Ovary (tissue), 7 donors: ENCODE measurements at regions not wholly inside any gene's neighbourhood (a gene's known extent, or its start where the extent isn't known, plus 50 kb on each side); places are given as distances from the start of the nearest gene placed in this dataset.

Experiments used
- DNase-seq, 5 donors: peaks; one replicate each; pipeline ENCODE4 v3.0.0-alpha.2; 2019 to 2020
- H3K27ac ChIP-seq, 2 donors: fragments of 200-600 bp; one replicate each; pipeline versions ENCODE4 v1.5.1 to v1.8.0; 2019 to 2022
- H3K27me3 ChIP-seq: fragments of 200-600 bp; one replicate; pipeline ENCODE4 v1.8.0; 2022
- H3K36me3 ChIP-seq: fragments of 200-600 bp; sonication (generic); one replicate; pipeline ENCODE4 v1.5.1; 2019
- H3K4me1 ChIP-seq: one replicate; pipeline ENCODE4 v1.8.1; 2013; ENCODE audit warnings: mild to moderate bottlenecking, moderate library complexity; ENCODE audit not compliant: insufficient read depth
- H3K4me3 ChIP-seq: fragments of 200-600 bp; sonication (generic); one replicate; pipeline ENCODE4 v1.5.1; 2017
- H3K9me3 ChIP-seq, 2 donors: fragments of 200-600 bp in 1 of 2; sonication (generic) in 1 of 2; one replicate each; pipeline versions ENCODE4 v1.5.1 to v1.8.1; 2013 to 2019; ENCODE audit warnings: mild to moderate bottlenecking in 1 of 2, moderate library complexity in 1 of 2
- EP300 ChIP-seq: sonication (generic); formaldehyde crosslinking; IDR thresholded peaks from one replicate; pipeline ENCODE4 v1.6.1; 2017; ENCODE audit warnings: antibody characterized with exemption
- POLR2A ChIP-seq: fragments of 450-650 bp; IDR thresholded peaks from one replicate; pipeline ENCODE4 v1.6.1; 2017; ENCODE audit warnings: antibody characterized with exemption, mild to moderate bottlenecking, moderate library complexity
- WGBS, 3 donors: extraction: QIAGEN DNeasy Blood & Tissue Kit in 1 of 3; methylation state at CpG; one replicate each; pipeline versions ENCODE4 v1.1.5 to v1.1.7; 2013 to 2017; 5-methylcytosine and 5-hydroxymethylcytosine counted together
- intact Hi-C, 4 donors: fragments of 100-400 bp; cut with DNase I; formaldehyde crosslinking; loops; one replicate each; pipeline versions ENCODE4 v1.11.0 to v1.15.1; 2022 to 2023
- TF ChIP-seq, protein P1 (sequence below), 3 donors: fragments of 450-650 bp in 2 of 3; fragments of 200-600 bp in 1 of 3; IDR thresholded peaks; one replicate each; pipeline versions ENCODE4 v1.5.1 to v1.8.0; 2016 to 2022; ENCODE audit warnings: antibody characterized with exemption in 3 of 3, mild to moderate bottlenecking in 1 of 3
- donor health status: DM: no; HTN: no; CAD: no; lungs with moderate emphysema.
- donor health status: DM: no; HTN: no; CAD: no.
- donor health status: Bipolar disorder and iron deficiency.
- donor health status: DM: no; HTN: no; CAD: no.
- donor health status: DM: yes; HTN: yes; CAD: no.

DNA sequence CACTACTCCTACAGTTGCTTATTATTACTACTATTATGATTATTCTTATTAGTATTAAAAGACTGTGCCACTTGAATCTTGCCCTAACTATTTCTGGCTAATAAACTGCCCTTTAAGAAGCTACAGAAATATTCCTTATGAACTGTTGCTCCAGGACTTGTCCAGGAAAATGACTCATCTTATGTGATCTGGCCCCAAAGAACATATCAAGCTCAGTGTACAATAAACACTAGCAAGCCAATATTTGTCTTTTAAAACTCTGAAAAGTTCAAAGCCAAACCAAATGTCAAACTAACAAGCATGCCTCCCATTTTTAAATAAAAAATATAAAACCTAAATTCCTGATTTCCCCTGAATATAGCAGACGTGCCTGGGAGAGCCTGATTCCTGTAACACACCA, 88.7 kb upstream of the SIM2 start:
- 7 to 26% (median 16%) methylated on average over 1 of the region's 1 CpG for WGBS, 3 donors
- no peak for TF ChIP-seq EP300
- TF ChIP-seq POLR2A, result no peak
- TF ChIP-seq, protein P1, sequence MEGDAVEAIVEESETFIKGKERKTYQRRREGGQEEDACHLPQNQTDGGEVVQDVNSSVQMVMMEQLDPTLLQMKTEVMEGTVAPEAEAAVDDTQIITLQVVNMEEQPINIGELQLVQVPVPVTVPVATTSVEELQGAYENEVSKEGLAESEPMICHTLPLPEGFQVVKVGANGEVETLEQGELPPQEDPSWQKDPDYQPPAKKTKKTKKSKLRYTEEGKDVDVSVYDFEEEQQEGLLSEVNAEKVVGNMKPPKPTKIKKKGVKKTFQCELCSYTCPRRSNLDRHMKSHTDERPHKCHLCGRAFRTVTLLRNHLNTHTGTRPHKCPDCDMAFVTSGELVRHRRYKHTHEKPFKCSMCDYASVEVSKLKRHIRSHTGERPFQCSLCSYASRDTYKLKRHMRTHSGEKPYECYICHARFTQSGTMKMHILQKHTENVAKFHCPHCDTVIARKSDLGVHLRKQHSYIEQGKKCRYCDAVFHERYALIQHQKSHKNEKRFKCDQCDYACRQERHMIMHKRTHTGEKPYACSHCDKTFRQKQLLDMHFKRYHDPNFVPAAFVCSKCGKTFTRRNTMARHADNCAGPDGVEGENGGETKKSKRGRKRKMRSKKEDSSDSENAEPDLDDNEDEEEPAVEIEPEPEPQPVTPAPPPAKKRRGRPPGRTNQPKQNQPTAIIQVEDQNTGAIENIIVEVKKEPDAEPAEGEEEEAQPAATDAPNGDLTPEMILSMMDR (IDR thresholded peaks at IDR 0.05), result no peak
- no peaks in the 10 kb centered on the region for H3K27me3 ChIP-seq
- DNase-seq, result no peak
- no peaks in the 10 kb centered on the region for H3K4me1 ChIP-seq
- H3K27ac ChIP-seq, result no peak overlapping the region
- intact Hi-C loops, result no loop called here
- no peak overlapping the region for H3K4me3 ChIP-seq
- no peaks in the 10 kb centered on the region for H3K36me3 ChIP-seq
- no peaks in the 10 kb centered on the region for H3K9me3 ChIP-seq

DNA sequence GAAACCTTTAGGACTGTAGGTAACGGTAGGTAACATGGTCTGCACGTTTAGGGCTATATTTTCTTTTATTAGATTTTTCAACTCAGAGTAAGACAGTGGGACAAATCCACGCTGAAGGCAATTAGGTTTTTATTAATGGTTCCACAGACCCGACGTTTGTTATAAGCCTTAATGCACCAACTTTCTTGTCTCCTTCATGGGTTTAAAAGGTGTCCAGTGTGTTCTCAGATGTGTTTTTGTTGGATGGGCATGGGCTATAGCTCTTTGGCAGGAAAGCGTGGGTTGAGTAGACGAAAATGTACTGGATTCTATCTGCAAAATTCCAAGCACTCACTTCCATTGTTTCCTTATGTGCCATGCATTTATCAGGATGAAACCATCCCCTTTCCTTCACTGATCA, 88.0 kb upstream of the SIM2 start:
- Histone ChIP-seq H3K27me3 (no peaks in the 10 kb centered on the region), H3K27ac (no peak overlapping the region), H3K4me3 (no peak overlapping the region), H3K4me1 (no peaks in the 10 kb centered on the region), H3K36me3 (no peaks in the 10 kb centered on the region), H3K9me3 (no peaks in the 10 kb centered on the region)
- no peak for TF ChIP-seq EP300
- TF ChIP-seq, protein P1 (IDR thresholded peaks at IDR 0.05), result no peak
- TF ChIP-seq POLR2A, result no peak
- WGBS, 3 donors, result 75 to 88% (median 81%) methylated on average over 7 of the region's 7 CpGs
- DNase-seq, result no peak
- intact Hi-C loops, result no loop called here

DNA sequence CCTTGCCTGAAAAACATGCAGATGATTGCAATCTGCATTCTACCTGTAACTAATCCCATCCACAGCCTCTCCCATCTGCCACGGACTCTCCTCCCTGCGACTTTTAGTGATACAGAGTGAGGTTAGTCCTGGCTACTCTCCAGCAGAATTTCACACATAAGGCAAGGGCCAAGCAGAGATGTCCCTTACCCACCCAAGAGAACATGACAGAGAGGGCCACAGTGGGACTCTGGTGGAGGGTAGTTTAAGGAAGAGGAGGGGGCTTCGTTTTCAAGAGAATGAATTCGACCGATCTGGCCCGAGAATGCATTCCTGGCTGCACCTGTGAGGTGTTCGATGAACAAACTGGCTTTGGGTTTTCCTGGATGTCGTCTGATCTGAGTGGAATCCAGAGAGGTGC, 87.5 kb upstream of the SIM2 start:
- no peaks in the 10 kb centered on the region for H3K4me1 ChIP-seq
- H3K9me3 ChIP-seq, result no peaks in the 10 kb centered on the region
- no peaks in the 10 kb centered on the region for H3K36me3 ChIP-seq
- H3K4me3 ChIP-seq, result no peak overlapping the region
- intact Hi-C loops, result no loop called here
- no peak for DNase-seq
- no peaks in the 10 kb centered on the region for H3K27me3 ChIP-seq
- WGBS, 3 donors, result 75% methylated on average over 8 of the region's 8 CpGs
- no peak for TF ChIP-seq POLR2A
- no peak for TF ChIP-seq EP300
- TF ChIP-seq, protein P1 (IDR thresholded peaks at IDR 0.05), result no peak
- H3K27ac ChIP-seq, result no peak overlapping the region

DNA sequence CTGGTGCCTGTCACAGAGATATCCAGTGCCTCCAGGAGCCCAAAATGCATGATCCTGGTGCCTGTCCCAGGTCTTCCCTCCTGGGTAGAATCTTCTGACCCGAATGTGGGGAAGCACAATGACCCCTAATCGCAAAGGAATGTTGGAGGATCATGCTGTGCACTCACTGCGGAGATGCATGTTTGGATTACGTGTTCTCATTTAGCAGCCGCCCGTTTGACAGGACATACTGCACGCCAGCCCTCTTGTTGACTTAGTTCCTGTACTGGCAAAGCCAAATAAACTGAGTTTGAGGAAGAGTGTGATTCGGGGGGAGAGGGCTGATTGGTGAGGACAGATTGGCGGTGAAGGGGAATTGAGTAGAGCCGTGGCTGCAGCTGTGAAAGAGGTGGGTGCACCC, 85.9 kb upstream of the SIM2 start:
- TF ChIP-seq POLR2A (no peak), EP300 (no peak)
- TF ChIP-seq, protein P1 (IDR thresholded peaks at IDR 0.05), result no peak
- DNase-seq, result no peak
- H3K4me1 ChIP-seq, result no peaks in the 10 kb centered on the region
- H3K36me3 ChIP-seq, result no peaks in the 10 kb centered on the region
- H3K4me3 ChIP-seq, result no peak overlapping the region
- H3K9me3 ChIP-seq, result peaks cover 0 to 3% of the 10 kb centered on the region in 2 donors
- 69 to 77% (median 74%) methylated on average over 10 of the region's 10 CpGs for WGBS, 3 donors
- no peak overlapping the region for H3K27ac ChIP-seq
- no peaks in the 10 kb centered on the region for H3K27me3 ChIP-seq
- intact Hi-C loops, result no loop called here

DNA sequence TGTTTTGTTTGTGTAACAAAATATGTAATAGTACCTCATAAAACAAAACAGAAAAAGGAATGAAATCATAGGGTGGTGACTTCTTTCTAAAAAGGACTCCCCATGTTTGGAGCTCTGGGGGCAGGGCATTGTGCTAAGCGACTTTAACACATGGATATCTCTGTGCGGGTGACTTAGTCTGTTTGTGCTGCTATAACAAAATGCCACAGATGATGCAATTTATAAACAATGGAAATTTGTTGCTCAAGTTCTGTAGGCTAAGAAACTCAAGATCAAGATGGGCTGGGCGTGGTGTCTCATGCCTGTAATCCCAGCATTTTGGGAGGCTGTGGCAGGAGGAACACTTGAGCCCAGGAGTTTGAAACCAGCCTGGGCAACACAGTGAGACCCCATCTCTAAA, 85.4 kb upstream of the SIM2 start:
- Histone ChIP-seq H3K9me3 (peaks cover 0 to 3% of the 10 kb centered on the region in 2 donors), H3K4me1 (no peaks in the 10 kb centered on the region), H3K27me3 (no peaks in the 10 kb centered on the region), H3K4me3 (no peak overlapping the region), H3K36me3 (no peaks in the 10 kb centered on the region), H3K27ac (no peak overlapping the region)
- no peak for DNase-seq
- 84 to 95% (median 90%) methylated on average over 3 of the region's 3 CpGs for WGBS, 3 donors
- TF ChIP-seq POLR2A (no peak), EP300 (no peak)
- TF ChIP-seq, protein P1 (IDR thresholded peaks at IDR 0.05), result no peak
- intact Hi-C loops, result no loop called here
